H1 (cell line): ENCODE measurements at regions not wholly inside any gene's neighbourhood (a gene's known extent, or its start where the extent isn't known, plus 50 kb on each side); places are given as distances from the start of the nearest gene placed in this dataset.
"Not testable (repeated sequence)": the region's sequence is repeated elsewhere in the genome, so short reads cannot be mapped to it uniquely, and the experiment has no call there.

Experiments
- CTCF ChIA-PET: fragments of 300-600 bp; sonication (Branson Sonifier 250); formaldehyde crosslinking; loops from one replicate; lab custom pipeline; 2021; ENCODE audit not compliant: partially characterized antibody; lab: Charles Lee
- POLR2A ChIA-PET: fragments of 300-600 bp; sonication (Branson Sonifier 250); formaldehyde crosslinking; loops from one replicate; lab custom pipeline; 2021; ENCODE audit warnings: inconsistent platforms; ENCODE audit not compliant: partially characterized antibody; lab: Charles Lee
- DNase-seq, 2 experiments: peaks; one replicate each; pipeline versions ENCODE4 v3.0.0 to v3.0.0-alpha.2; 2010 to 2022; ENCODE audit warnings: low spot score in 2 of 2, low read depth in 1 of 2, mixed read lengths in 1 of 2
- FAIRE-seq: peaks from 2 replicates; lab custom pipeline; 2011; peaks lifted over from hg19 to GRCh38; lab: Jason Lieb, UNC
- H2AFZ ChIP-seq: 2 replicates; pipeline ENCODE4 v1.8.1; 2012; ENCODE audit warnings: low read length, inconsistent platforms
- H2AK5ac ChIP-seq: 2 replicates; pipeline ENCODE4 v1.6.1; 2013; ENCODE audit warnings: low read depth, low read length
- H2BK120ac ChIP-seq: replicated peaks from 2 replicates; pipeline ENCODE3; 2013; ENCODE audit warnings: low read depth, low read length, inconsistent platforms
- H2BK12ac ChIP-seq: 2 replicates; pipeline ENCODE4 v1.6.1; 2013; ENCODE audit warnings: low read depth, low read length
- H2BK15ac ChIP-seq: 2 replicates; pipeline ENCODE4 v1.6.1; 2013; ENCODE audit warnings: low read length
- H2BK20ac ChIP-seq: 2 replicates; pipeline ENCODE4 v1.6.1; 2013; ENCODE audit warnings: low read length
- H2BK5ac ChIP-seq: 2 replicates; pipeline ENCODE4 v1.6.1; 2013; ENCODE audit warnings: low read depth, low read length
- H3K14ac ChIP-seq: 2 replicates; pipeline ENCODE4 v1.6.1; 2013; ENCODE audit warnings: inconsistent platforms; ENCODE audit not compliant: insufficient read length
- H3K18ac ChIP-seq: 2 replicates; pipeline ENCODE4 v1.6.1; 2013; ENCODE audit warnings: low read length; ENCODE audit errors: extremely low read depth
- H3K23ac ChIP-seq: 2 replicates; pipeline ENCODE4 v1.6.1; 2013; ENCODE audit warnings: inconsistent platforms; ENCODE audit not compliant: insufficient read length
- H3K23me2 ChIP-seq: 2 replicates; pipeline ENCODE4 v1.6.1; 2013; ENCODE audit warnings: low read depth, low read length
- H3K27ac ChIP-seq: 2 replicates; pipeline ENCODE4 v1.6.1; 2011; ENCODE audit warnings: low read depth, low read length, inconsistent platforms
- H3K27me3 ChIP-seq, 4 experiments: replicated peaks in 1 of 4; 1 replicate in 1 of 4; 2 replicates in 3 of 4; pipeline versions ENCODE4 v1.6.1 to v1.8.1; 2011 to 2013; ENCODE audit warnings: low read length in 3 of 4, mild to moderate bottlenecking in 3 of 4, inconsistent platforms in 2 of 4, mixed read lengths in 2 of 4, moderate library complexity in 1 of 4; ENCODE audit not compliant: control insufficient read depth in 3 of 4, insufficient read depth in 3 of 4; ENCODE audit errors: extremely low read depth in 1 of 4
- H3K36me3 ChIP-seq, 4 experiments: 2 replicates each; pipeline versions ENCODE4 v1.6.1 to v1.8.1; 2011 to 2013; ENCODE audit warnings: mild to moderate bottlenecking in 4 of 4, low read length in 3 of 4, moderate library complexity in 2 of 4, control low read depth in 1 of 4, inconsistent platforms in 1 of 4; ENCODE audit not compliant: insufficient read depth in 4 of 4, control insufficient read depth in 2 of 4
- H3K4ac ChIP-seq: replicated peaks from 2 replicates; pipeline ENCODE3; 2013; ENCODE audit warnings: low read length, low read depth, mixed read lengths, inconsistent platforms; ENCODE audit not compliant: insufficient read length
- H3K4me1 ChIP-seq, 4 experiments: replicated peaks in 1 of 4; 1 replicate in 1 of 4; 2 replicates in 3 of 4; pipeline versions ENCODE4 v1.6.1 to v1.8.1; 2011 to 2013; ENCODE audit warnings: low read length in 3 of 4, inconsistent platforms in 2 of 4, mixed read lengths in 1 of 4; ENCODE audit not compliant: insufficient read depth in 4 of 4, control insufficient read depth in 3 of 4
- H3K4me2 ChIP-seq, 2 experiments: 2 replicates each; pipeline versions ENCODE4 v1.6.1 to v1.8.1; 2011 to 2013; ENCODE audit warnings: low read depth in 2 of 2, low read length in 2 of 2, control low read depth in 1 of 2, inconsistent platforms in 1 of 2, mild to moderate bottlenecking in 1 of 2; ENCODE audit not compliant: insufficient read depth in 1 of 2
- H3K4me3 ChIP-seq, 4 experiments: fragments of 200-600, 300-600 bp in 1 of 4; sonication (generic), shearing (Covaris generic), sonication (Bioruptor Twin) in 1 of 4; 2 replicates each; pipeline versions ENCODE4 v1.5.1 to v1.8.1; 2011 to 2016; ENCODE audit warnings: low read length in 4 of 4, low read depth in 3 of 4, control low read depth in 2 of 4, inconsistent platforms in 2 of 4, mild to moderate bottlenecking in 2 of 4, mixed read lengths in 1 of 4, moderate library complexity in 1 of 4; ENCODE audit not compliant: insufficient read depth in 2 of 4; ENCODE audit errors: extremely low read depth in 1 of 4
- H3K56ac ChIP-seq: replicated peaks from 2 replicates; pipeline ENCODE3; 2013; ENCODE audit warnings: low read depth, mild to moderate bottlenecking, mixed read lengths, low read length, inconsistent platforms; ENCODE audit not compliant: insufficient read length
- H3K79me1 ChIP-seq: 2 replicates; pipeline ENCODE4 v1.6.1; 2013; ENCODE audit warnings: low read depth, low read length, control low read depth
- H3K79me2 ChIP-seq, 2 experiments: 2 replicates each; pipeline versions ENCODE4 v1.6.1 to v1.8.1; 2012 to 2013; ENCODE audit warnings: low read length in 2 of 2, mild to moderate bottlenecking in 2 of 2, inconsistent platforms in 1 of 2; ENCODE audit not compliant: insufficient read depth in 2 of 2, control insufficient read depth in 1 of 2
- H3K9ac ChIP-seq, 4 experiments: replicated peaks in 1 of 4; 1 replicate in 1 of 4; 2 replicates in 3 of 4; pipeline versions ENCODE4 v1.6.1 to v1.8.1; 2011 to 2013; ENCODE audit warnings: low read depth in 3 of 4, low read length in 3 of 4, control low read depth in 2 of 4, mild to moderate bottlenecking in 2 of 4, moderate library complexity in 2 of 4, inconsistent platforms in 1 of 4; ENCODE audit errors: extremely low read depth in 1 of 4
- H3K9me3 ChIP-seq, 2 experiments: 2 replicates each; pipeline versions ENCODE4 v1.6.1 to v1.8.1; 2012 to 2013; ENCODE audit warnings: mild to moderate bottlenecking in 2 of 2, moderate library complexity in 2 of 2, control low read depth in 1 of 2, inconsistent platforms in 1 of 2, low read depth in 1 of 2, low read length in 1 of 2, mixed read lengths in 1 of 2; ENCODE audit not compliant: insufficient read depth in 2 of 2
- H4K20me1 ChIP-seq, 2 experiments: replicated peaks in 1 of 2; 2 replicates each; pipeline versions ENCODE3 to v1.8.1; 2011 to 2013; ENCODE audit warnings: inconsistent platforms in 2 of 2, low read length in 2 of 2, mild to moderate bottlenecking in 1 of 2; ENCODE audit not compliant: insufficient read depth in 2 of 2, control insufficient read depth in 1 of 2
- H4K5ac ChIP-seq: 2 replicates; pipeline ENCODE4 v1.6.1; 2013; ENCODE audit warnings: low read length, low read depth, mixed read lengths, inconsistent platforms; ENCODE audit not compliant: insufficient read length
- H4K8ac ChIP-seq: 2 replicates; pipeline ENCODE4 v1.8.0; 2013; ENCODE audit warnings: mild to moderate bottlenecking, moderate library complexity, low read length, inconsistent platforms; ENCODE audit not compliant: insufficient read depth; ENCODE audit errors: extremely low read depth
- H4K91ac ChIP-seq: replicated peaks from 2 replicates; pipeline ENCODE3; 2013; ENCODE audit warnings: low read length, mixed read lengths, inconsistent platforms; ENCODE audit not compliant: insufficient read length
- WGBS, 2 experiments: shearing (Covaris generic) in 1 of 2; methylation state at CpG; one replicate each; pipeline versions ENCODE4 v1.1.6 to v1.1.7; 2013 to 2015; ENCODE audit warnings: low lambda C conversion rate in 2 of 2, mixed read lengths in 2 of 2, inconsistent platforms in 1 of 2, low coverage in 1 of 2, missing lambda C conversion rate in 1 of 2; ENCODE audit not compliant: insufficient replicate concordance in 2 of 2, insufficient coverage in 1 of 2, insufficient read length in 1 of 2; ENCODE audit errors: extremely low coverage in 1 of 2, missing lambda C conversion rate in 1 of 2; 5-methylcytosine and 5-hydroxymethylcytosine counted together

DNA sequence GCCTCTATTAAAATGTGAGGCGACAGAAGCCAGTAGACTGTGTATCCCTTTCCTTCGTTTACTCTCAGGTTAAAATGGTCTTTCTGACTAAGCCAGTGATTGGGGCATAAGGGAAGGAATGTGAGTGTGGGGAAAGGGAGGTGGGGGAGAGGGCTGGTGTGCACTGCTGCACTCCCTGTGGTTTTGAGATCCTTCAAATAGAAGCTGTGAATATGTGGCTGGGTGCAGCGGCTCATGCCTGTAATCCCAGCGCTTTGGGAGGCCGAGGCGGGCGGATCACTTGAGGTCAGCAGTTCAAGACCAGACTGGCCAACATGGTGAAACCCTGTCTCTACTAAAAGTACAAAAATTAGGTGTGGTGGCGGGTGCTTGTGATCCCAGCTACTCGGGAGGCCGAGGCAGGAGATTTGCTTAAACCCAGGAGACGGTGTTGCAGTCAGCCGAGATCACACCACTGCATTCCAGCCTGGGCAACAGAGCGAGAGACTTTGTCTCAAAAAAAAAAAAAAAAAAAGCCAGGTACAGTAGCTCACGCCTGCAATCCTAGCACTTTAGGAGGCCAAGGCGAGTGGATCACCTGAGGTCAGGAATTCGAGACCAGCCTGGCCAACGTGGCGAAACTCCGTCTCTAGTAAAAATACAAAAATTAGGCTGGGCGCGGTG is 78.8 kb downstream of the TOMM20 start:
- not testable (repeated sequence) for FAIRE-seq, H4K8ac ChIP-seq, H4K20me1 ChIP-seq, H2BK5ac ChIP-seq, H2AFZ ChIP-seq, H2BK120ac ChIP-seq, H2BK20ac ChIP-seq, H3K4ac ChIP-seq, H2BK15ac ChIP-seq, H2AK5ac ChIP-seq, H3K4me2 ChIP-seq, H3K79me1 ChIP-seq, H3K79me2 ChIP-seq, H2BK12ac ChIP-seq, H3K18ac ChIP-seq, H3K9me3 ChIP-seq, H3K27me3 ChIP-seq, DNase-seq, H3K27ac ChIP-seq, H4K91ac ChIP-seq, H3K9ac ChIP-seq, H3K56ac ChIP-seq, H3K23me2 ChIP-seq, H3K23ac ChIP-seq, H3K14ac ChIP-seq, H3K36me3 ChIP-seq, H4K5ac ChIP-seq, H3K4me3 ChIP-seq, H3K4me1 ChIP-seq
- ChIA-PET CTCF (interaction anchor here (0.6 to 1.6 kb wide), 4 partner anchors 8 to 33 kb away, joined by 3 to 4 read pairs (median 3); no protein-coding TSS in a partner anchor), POLR2A (interaction anchor here (0.9 kb wide), 1 partner anchor 80 kb away, joined by 3 read pairs; no protein-coding TSS in a partner anchor)
- 86% methylated on average over 16 of the region's 21 CpGs; no CpG with 5 or more reads in 1 of the 2 experiments for WGBS, 2 experiments
